Right lobe of liver (tissue), 4 donors: ENCODE measurements at regions not wholly inside any gene's neighbourhood (a gene's known extent, or its start where the extent isn't known, plus 50 kb on each side); places are given as distances from the start of the nearest gene placed in this dataset.

ENCODE experiments used
- CTCF ChIP-seq, 4 donors: fragments of 200-600 bp in 3 of 4; fragments of 450-650 bp in 1 of 4; IDR thresholded peaks; one replicate each; pipeline versions ENCODE4 v1.5.1 to v1.8.0; 2016 to 2022; ENCODE audit warnings: antibody characterized with exemption in 4 of 4, mild to moderate bottlenecking in 2 of 4
- POLR2A ChIP-seq: fragments of 450-650 bp; IDR thresholded peaks from one replicate; pipeline ENCODE4 v1.6.1; 2017; ENCODE audit warnings: antibody characterized with exemption, mild to moderate bottlenecking
- donor health status: DM: no; HTN: no; CAD: no.
- donor health status: DM: no; HTN: no; CAD: no.
- donor health status: DM: no; HTN: yes; CAD: no.

DNA sequence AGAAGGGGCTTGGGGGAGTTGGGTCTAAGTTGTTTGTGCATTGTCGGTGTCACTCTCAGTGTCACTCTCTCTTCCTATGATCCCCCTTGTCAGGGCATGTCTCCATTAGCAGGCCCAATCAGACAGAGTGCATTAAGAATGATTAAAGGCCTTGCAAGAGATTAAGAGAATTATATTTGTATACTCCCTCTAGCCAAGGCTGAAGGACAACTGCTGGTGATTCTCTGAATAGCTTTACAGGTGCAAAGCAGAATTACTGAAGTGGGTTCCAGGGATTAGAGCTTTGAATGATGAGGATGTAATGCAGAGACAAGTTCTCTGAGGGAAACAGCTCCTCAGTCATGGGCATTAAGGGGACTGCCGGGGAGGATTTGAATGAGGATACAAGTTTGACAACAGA lies 104.8 kb upstream of the LGALSL start:
- TF ChIP-seq CTCF (IDR thresholded peaks at IDR 0.05) (no peak), POLR2A (no peak)
